SIG-M5 (cell line): ENCODE measurements at regions not wholly inside any gene's neighbourhood (a gene's known extent, or its start where the extent isn't known, plus 50 kb on each side); places are given as distances from the start of the nearest gene placed in this dataset.

ENCODE experiments used
- DNase-seq: peaks from one replicate; lab custom pipeline; 2025; lab: John Stamatoyannopoulos, UW

- DNase-seq, result no peak
Measured at GRCh38 chr2:116645155-116645554, 1169.3 kb upstream of the DDX18 start.

GRCh38 chr2:116668691-116669090, 1145.8 kb upstream of the DDX18 start:
- DNase-seq, result no peak

GRCh38 chr2:116669782-116670181, 1144.7 kb upstream of the DDX18 start:
- DNase-seq, result no peak

- no peak for DNase-seq
Measured at GRCh38 chr2:116674188-116674587, 1140.3 kb upstream of the DDX18 start.

- no peak for DNase-seq
Measured at GRCh38 chr2:116676776-116677175, 1137.7 kb upstream of the DDX18 start.

GRCh38 chr2:116680256-116680936, 1134.1 kb upstream of the DDX18 start:
- no peak for DNase-seq

- no peak for DNase-seq
Measured at GRCh38 chr2:116687371-116687770, 1127.1 kb upstream of the DDX18 start.

- DNase-seq, result no peak
Measured at GRCh38 chr2:116692988-116693387, 1121.5 kb upstream of the DDX18 start.

- DNase-seq, result no peak
Measured at GRCh38 chr2:116696223-116696622, 1118.3 kb upstream of the DDX18 start.

GRCh38 chr2:116696903-116697302, 1117.6 kb upstream of the DDX18 start:
- no peak for DNase-seq

GRCh38 chr2:116706396-116706795, 1108.1 kb upstream of the DDX18 start:
- DNase-seq, result no peak

GRCh38 chr2:116716038-116716437, 1098.5 kb upstream of the DDX18 start:
- no peak for DNase-seq

GRCh38 chr2:116716444-116716843, 1098.0 kb upstream of the DDX18 start:
- DNase-seq, result no peak

- no peak for DNase-seq
Measured at GRCh38 chr2:116717832-116718231, 1096.7 kb upstream of the DDX18 start.

- no peak for DNase-seq
Measured at GRCh38 chr2:116718451-116718850, 1096.0 kb upstream of the DDX18 start.

GRCh38 chr2:116719836-116720235, 1094.7 kb upstream of the DDX18 start:
- no peak for DNase-seq

- no peak for DNase-seq
Measured at GRCh38 chr2:116724550-116724949, 1089.9 kb upstream of the DDX18 start.

GRCh38 chr2:116732322-116732721, 1082.2 kb upstream of the DDX18 start:
- no peak for DNase-seq

- DNase-seq, result no peak
Measured at GRCh38 chr2:116733699-116734098, 1080.8 kb upstream of the DDX18 start.

GRCh38 chr2:116737951-116738350, 1076.5 kb upstream of the DDX18 start:
- no peak for DNase-seq

GRCh38 chr2:116747103-116747502, 1067.4 kb upstream of the DDX18 start:
- DNase-seq, result no peak

- no peak for DNase-seq
Measured at GRCh38 chr2:116749994-116750393, 1064.5 kb upstream of the DDX18 start.

- DNase-seq, result no peak
Measured at GRCh38 chr2:116754381-116755101, 1060.0 kb upstream of the DDX18 start.

GRCh38 chr2:116761864-116762263, 1052.6 kb upstream of the DDX18 start:
- no peak for DNase-seq
